HG03108 (cell line): ENCODE measurements at regions not wholly inside any gene's neighbourhood (a gene's known extent, or its start where the extent isn't known, plus 50 kb on each side); places are given as distances from the start of the nearest gene placed in this dataset.
"Not testable (repeated sequence)": the region's sequence is repeated elsewhere in the genome, so short reads cannot be mapped to it uniquely, and the experiment has no call there.

ENCODE experiments used
- ATAC-seq: cut with Tn5 transposase; IDR thresholded peaks from one replicate; pipeline ENCODE4 v1.9.1; 2021; ENCODE audit warnings: moderate library complexity; ENCODE audit not compliant: unreplicated experiment

- not testable (repeated sequence) for ATAC-seq
Measured at GRCh38 chr12:92406404-92407070, 260.9 kb upstream of the BTG1 start.

GRCh38 chr12:92405801-92406251, 260.2 kb upstream of the BTG1 start:
- not testable (repeated sequence) for ATAC-seq

DNA sequence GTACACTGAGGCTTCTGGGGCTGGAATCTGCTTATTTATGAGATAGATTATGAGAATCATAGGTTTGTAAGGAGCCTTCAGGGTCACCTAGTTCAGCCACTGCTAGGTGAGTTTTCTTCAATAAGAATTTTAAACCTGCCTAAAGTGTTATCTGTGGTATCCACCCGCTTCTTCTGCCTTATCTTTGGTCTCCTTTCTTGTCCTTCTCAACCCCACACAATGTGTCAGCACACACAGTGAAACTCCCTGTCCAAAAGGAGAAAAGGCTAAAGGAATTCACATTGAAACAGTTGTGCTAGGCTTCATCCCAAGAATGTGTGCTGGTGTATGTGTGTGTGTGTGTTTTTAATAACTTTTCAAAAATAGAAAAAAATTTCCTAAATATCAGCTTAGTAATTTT, 259.3 kb upstream of the BTG1 start:
- no peak for ATAC-seq

GRCh38 chr12:92404259-92404894, 258.7 kb upstream of the BTG1 start:
- ATAC-seq = no peak

GRCh38 chr12:92403210-92404175, 257.8 kb upstream of the BTG1 start:
- peak; percentile 87 for ATAC-seq

DNA sequence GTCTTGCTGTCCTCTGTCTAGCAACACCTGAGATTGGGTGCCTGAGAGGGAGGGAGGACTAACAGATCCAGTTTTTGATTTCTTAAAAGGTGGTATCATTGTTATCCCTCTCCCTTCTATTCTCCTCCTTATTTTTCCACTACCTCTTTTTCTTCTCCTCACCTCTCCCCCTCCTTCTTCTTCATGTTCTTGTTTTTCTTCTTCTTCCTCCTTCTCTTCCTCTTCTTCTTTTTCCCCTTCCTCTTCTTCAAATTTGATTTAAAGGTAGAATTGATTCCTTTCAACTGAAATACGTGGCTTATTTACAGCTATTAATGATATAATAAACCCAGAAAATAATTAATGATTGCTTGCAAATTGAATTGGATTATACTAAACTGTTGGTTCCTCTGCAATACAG, 256.8 kb upstream of the BTG1 start:
- ATAC-seq = no peak

GRCh38 chr12:92400006-92400405, 254.4 kb upstream of the BTG1 start:
- no peak for ATAC-seq

GRCh38 chr12:92398565-92399309, 253.1 kb upstream of the BTG1 start:
- no peak for ATAC-seq

GRCh38 chr12:92396647-92397252, 251.1 kb upstream of the BTG1 start:
- ATAC-seq = no peak

DNA sequence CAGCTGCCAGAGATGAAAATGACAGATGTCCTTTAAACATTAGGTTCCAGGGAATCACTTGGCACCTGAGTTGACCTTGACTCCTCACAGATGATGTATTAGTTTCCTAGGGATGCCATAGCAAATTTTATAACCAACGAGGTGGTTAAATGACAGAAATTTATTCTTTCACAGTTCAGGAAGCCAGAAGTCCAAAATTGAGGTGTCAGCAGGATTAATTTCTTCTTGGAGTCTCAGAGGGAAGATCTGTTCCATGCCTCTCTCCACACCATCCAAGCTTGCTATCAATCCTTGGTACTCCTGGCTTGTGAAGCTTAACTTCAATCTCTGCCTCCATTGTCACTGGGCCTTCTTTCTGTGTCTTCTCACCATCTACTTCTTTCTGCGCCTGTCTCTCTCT, 249.7 kb upstream of the BTG1 start:
- no peak for ATAC-seq

GRCh38 chr12:92394895-92395294, 249.2 kb upstream of the BTG1 start:
- ATAC-seq = no peak

- ATAC-seq = no peak
Measured at GRCh38 chr12:92393504-92393903, 247.9 kb upstream of the BTG1 start.

GRCh38 chr12:92391726-92392125, 246.1 kb upstream of the BTG1 start:
- ATAC-seq = not testable (repeated sequence)

DNA sequence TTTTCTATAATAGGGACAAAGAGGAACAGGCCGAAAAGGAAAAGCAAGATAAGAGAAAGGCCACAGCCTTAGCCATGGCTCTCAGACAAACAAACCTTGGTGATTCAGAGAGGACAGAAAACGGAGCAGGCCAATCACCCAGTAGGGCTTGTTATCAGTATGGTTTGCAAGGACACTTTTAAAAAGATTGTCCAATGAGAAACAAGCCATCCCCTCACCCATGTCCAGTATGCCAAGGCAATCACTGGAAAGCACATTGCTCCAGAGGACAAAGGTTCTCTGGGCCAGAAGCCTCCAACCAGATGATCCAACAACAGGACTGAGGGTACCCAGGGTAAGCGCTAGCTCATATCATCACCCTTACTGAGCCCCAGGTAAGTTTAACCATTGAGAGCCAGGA, 243.8 kb upstream of the BTG1 start:
- ATAC-seq = no peak

GRCh38 chr12:92385296-92385695, 239.7 kb upstream of the BTG1 start:
- ATAC-seq = no peak

GRCh38 chr12:92384571-92384970, 238.9 kb upstream of the BTG1 start:
- ATAC-seq = no peak

- no peak for ATAC-seq
Measured at GRCh38 chr12:92382383-92382878, 236.8 kb upstream of the BTG1 start.

DNA sequence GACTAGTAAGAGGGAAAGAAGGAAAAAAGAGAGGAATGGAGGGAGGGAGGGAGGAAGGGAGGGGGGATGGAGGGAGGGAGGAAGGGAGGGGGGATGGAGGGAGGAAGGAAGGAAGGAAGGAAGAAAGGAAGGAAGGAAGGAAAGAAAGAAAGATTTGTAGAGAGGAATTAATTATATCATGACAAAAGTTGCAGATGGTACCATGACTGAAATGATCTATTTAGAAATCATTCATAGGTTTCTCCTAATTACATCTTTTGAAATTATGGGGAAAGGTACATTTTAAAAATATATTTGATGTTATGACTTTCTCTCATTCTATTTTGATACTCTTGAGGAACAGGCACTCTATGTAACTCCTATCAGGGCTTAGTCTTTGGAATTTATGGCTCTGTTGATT, 236.2 kb upstream of the BTG1 start:
- ATAC-seq = no peak

- ATAC-seq = no peak
Measured at GRCh38 chr12:92378682-92379479, 233.2 kb upstream of the BTG1 start.
